GM13977 (cell line): ENCODE measurements at regions not wholly inside any gene's neighbourhood (a gene's known extent, or its start where the extent isn't known, plus 50 kb on each side); places are given as distances from the start of the nearest gene placed in this dataset.

Experiments
- DNase-seq: peaks from one replicate; pipeline ENCODE4 v3.0.0; 2012; ENCODE audit warnings: low spot score
- in situ Hi-C: fragments of 300-500 bp; cut with MboI; formaldehyde crosslinking; loops from one replicate; pipeline ENCODE4 v1.12.0; 2022; ENCODE audit warnings: low sequenced_read_pairs, low pct_unique_long_range_greater_than_20kb, mixed read lengths, inconsistent platforms; ENCODE audit not compliant: unreplicated experiment
- TF ChIP-seq, protein P1 (sequence below): IDR thresholded peaks from 2 replicates; pipeline ENCODE4 v1.5.1; 2012; ENCODE audit warnings: mild to moderate bottlenecking, control low read depth; ENCODE audit not compliant: insufficient read depth; ENCODE audit errors: extremely low read depth, missing control alignments

DNA sequence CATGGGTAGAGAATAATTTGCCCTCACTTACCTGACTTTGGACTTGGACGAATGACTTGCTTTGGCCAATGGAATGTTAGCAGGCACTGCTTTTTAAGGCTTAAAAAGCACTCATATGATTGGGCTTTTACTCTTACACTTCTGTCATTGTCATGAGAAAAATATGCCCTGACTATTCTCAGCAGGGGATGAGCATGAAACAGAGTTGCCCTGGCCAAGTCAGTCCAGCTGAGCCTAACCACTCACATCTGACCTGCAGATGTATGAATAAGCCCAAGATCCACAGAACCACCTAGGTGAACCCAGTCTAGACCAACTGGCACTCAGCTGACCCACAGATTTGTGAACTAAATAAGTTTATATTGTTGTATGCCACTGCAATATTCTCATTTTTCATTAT, 573.5 kb downstream of the TNS3 start:
- in situ Hi-C loops: no loop called here
- no peak for DNase-seq
- TF ChIP-seq, protein P1, sequence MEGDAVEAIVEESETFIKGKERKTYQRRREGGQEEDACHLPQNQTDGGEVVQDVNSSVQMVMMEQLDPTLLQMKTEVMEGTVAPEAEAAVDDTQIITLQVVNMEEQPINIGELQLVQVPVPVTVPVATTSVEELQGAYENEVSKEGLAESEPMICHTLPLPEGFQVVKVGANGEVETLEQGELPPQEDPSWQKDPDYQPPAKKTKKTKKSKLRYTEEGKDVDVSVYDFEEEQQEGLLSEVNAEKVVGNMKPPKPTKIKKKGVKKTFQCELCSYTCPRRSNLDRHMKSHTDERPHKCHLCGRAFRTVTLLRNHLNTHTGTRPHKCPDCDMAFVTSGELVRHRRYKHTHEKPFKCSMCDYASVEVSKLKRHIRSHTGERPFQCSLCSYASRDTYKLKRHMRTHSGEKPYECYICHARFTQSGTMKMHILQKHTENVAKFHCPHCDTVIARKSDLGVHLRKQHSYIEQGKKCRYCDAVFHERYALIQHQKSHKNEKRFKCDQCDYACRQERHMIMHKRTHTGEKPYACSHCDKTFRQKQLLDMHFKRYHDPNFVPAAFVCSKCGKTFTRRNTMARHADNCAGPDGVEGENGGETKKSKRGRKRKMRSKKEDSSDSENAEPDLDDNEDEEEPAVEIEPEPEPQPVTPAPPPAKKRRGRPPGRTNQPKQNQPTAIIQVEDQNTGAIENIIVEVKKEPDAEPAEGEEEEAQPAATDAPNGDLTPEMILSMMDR: no peak

DNA sequence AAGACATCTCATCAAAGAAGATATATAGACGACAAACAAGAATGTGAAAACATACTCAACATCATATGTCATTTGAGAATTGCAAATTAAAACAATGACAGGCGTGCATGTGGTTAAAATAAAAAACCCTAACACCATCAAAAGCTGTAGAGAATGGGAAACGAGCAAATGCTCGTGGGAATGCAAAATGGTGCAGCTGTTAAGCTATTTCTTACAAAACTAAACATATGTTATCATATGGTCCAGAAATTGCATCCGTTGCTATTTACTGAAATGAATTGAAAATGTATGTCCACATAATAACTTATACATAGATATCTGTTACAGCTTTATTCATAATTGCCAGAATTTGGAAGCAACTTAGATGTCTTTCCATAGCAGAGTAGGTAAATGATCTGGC, 574.4 kb downstream of the TNS3 start:
- in situ Hi-C loops: no loop called here
- TF ChIP-seq, protein P1: no peak
- no peak for DNase-seq

DNA sequence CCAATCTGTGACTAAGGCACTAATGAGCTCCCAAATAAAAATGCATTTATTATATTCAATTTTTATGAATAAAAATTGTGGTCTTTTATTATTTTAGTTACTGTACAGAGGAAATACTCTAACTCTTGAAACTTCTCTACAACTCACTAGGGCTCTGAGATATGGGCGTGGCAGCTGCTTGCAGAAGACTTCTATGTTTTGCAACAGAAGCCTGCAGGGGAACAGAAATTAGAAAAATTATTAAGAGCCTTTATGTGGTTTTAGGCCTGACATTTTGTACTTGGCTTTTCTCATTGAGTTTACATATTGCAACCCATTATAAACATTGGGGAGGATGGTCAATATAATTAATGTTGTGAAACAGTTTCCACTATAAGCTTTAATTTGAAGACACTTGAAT, 581.4 kb downstream of the TNS3 start:
- in situ Hi-C loops: no loop called here
- TF ChIP-seq, protein P1: no peak

DNA sequence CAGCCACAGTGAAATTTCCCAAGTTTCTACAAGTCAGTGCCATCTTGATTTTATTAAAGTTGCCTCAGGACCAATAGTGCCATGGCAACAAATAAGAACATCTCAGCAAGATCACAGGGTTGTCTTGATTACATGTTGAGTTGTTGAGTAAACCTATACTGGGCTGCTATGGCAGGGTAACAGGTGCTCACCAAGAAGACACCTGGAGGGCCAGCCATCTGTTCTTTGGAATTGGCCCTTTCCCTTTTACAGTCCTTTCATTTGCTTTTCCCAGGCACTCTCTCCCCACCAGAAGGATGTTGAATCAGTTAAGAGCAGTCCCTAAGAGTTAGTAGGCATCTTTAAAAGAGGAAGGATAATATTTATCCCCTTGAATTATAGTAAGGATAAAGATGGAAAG, 582.0 kb downstream of the TNS3 start:
- TF ChIP-seq, protein P1: no peak
- in situ Hi-C loops: no loop called here
- DNase-seq: no peak

More for the DNA sequence above, 581.4 kb downstream of the TNS3 start:
- no peak for DNase-seq

DNA sequence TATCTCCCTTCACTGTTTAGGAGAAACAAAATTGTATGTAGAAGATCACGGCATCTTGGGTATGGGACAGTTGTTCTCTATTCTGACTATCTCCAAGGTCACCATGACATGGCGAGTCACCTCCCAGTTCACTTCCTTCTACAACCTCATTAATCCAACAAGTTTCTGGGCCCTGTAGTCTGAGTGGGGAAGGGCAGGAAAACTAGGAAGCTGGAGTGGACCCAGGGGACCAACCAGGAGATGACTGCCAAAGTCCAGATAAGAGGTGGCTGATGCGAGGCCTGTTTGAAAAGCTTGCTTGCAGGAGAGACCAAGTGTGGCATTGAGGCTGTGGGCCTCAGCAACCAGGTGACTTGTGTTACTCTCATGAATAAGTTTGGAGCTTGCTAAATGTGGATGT, 584.9 kb downstream of the TNS3 start:
- no peak for DNase-seq
- TF ChIP-seq, protein P1: no peak
- in situ Hi-C loops: no loop called here

DNA sequence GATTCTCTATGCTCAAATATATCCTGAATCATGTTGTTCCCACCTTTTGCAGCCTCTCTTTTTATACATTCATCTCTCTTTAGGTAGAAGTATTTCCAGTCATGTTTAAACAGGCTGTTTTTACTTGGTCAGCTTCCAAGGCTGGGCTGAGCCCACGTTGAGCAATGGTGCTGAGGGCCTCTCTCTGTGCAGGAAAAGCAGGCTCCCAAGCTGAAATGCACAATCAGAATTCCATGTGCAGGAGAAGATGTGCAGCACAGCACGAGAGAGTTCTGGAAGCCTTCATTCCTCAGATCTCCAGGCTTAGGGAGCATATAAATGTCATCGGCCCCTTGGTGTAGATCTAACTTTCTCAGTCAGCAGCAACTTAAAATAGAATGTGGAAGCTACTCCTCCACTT, 588.5 kb downstream of the TNS3 start:
- TF ChIP-seq, protein P1: no peak
- no peak for DNase-seq
- in situ Hi-C loops: no loop called here

DNA sequence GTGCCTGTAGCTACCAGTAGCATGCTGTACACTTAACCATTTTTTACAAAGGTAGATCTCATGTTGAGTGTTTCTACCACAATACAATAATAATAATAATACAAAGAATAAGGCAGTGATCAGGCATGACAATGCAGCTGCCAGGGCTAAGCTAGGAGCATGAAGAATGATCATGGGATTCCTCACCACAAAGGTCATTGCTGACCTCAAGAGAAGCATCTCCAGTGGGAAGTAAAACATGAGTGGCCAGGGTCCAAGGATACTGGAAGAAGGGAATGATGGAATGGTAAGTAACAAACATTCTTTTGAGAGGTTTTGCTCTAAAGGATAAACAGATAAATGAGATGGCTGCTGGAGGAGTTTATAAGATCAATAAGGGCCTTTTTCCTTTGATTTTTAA, 591.1 kb downstream of the TNS3 start:
- DNase-seq: no peak
- in situ Hi-C loops: no loop called here
- TF ChIP-seq, protein P1: no peak
